Astrocyte (in vitro differentiated cells and primary cell): ENCODE measurements at regions not wholly inside any gene's neighbourhood (a gene's known extent, or its start where the extent isn't known, plus 50 kb on each side); places are given as distances from the start of the nearest gene placed in this dataset.
"Not testable (repeated sequence)": the region's sequence is repeated elsewhere in the genome, so short reads cannot be mapped to it uniquely, and the experiment has no call there.

Source experiments
- DNase-seq: peaks from one replicate; pipeline ENCODE4 v3.0.0-alpha.2; 2010; ENCODE audit warnings: low read depth
- FAIRE-seq: peaks from 2 replicates; lab custom pipeline; 2011; peaks lifted over from hg19 to GRCh38; lab: Jason Lieb, UNC
- H2AFZ ChIP-seq: 2 replicates; pipeline ENCODE4 v1.6.0; 2012; ENCODE audit warnings: low read depth, low read length, inconsistent platforms
- H3K27ac ChIP-seq: 2 replicates; pipeline ENCODE4 v1.5.1; 2011; ENCODE audit warnings: low read depth, low read length, inconsistent platforms
- H3K27me3 ChIP-seq: 2 replicates; pipeline ENCODE4 v1.6.0; 2011; ENCODE audit warnings: low read length, inconsistent platforms; ENCODE audit not compliant: insufficient read depth
- H3K36me3 ChIP-seq: 2 replicates; pipeline ENCODE4 v1.5.1; 2011; ENCODE audit warnings: low read length, inconsistent platforms; ENCODE audit not compliant: insufficient read depth
- H3K4me1 ChIP-seq: 2 replicates; pipeline ENCODE4 v1.5.1; 2011; ENCODE audit warnings: low read length, inconsistent platforms; ENCODE audit not compliant: insufficient read depth
- H3K4me2 ChIP-seq: 2 replicates; pipeline ENCODE4 v1.6.0; 2012; ENCODE audit warnings: low read length, inconsistent platforms
- H3K4me3 ChIP-seq: 2 replicates; pipeline ENCODE4 v1.5.1; 2011; ENCODE audit warnings: low read depth, mild to moderate bottlenecking, low read length, inconsistent platforms; ENCODE audit not compliant: insufficient read depth
- H3K79me2 ChIP-seq: 2 replicates; pipeline ENCODE4 v1.6.0; 2012; ENCODE audit warnings: mild to moderate bottlenecking, low read length, inconsistent platforms; ENCODE audit not compliant: insufficient read depth
- H3K9ac ChIP-seq: 2 replicates; pipeline ENCODE4 v1.6.0; 2012; ENCODE audit warnings: mild to moderate bottlenecking, low read length, inconsistent platforms
- H3K9me3 ChIP-seq: 2 replicates; pipeline ENCODE4 v1.5.1; 2012; ENCODE audit warnings: low read depth, mild to moderate bottlenecking, low read length, inconsistent platforms; ENCODE audit not compliant: insufficient read depth
- H4K20me1 ChIP-seq: 2 replicates; pipeline ENCODE4 v1.6.0; 2012; ENCODE audit warnings: low read length, inconsistent platforms; ENCODE audit not compliant: insufficient read depth
- H3K27ac Mint-ChIP-seq: one replicate; pipeline ENCODE4 v1.8.0; 2021; ENCODE audit warnings: mild to moderate bottlenecking, mixed read lengths; ENCODE audit not compliant: unreplicated experiment
- H3K27me3 Mint-ChIP-seq: one replicate; pipeline ENCODE4 v1.8.0; 2021; ENCODE audit warnings: low read depth, mixed read lengths; ENCODE audit not compliant: unreplicated experiment
- H3K36me3 Mint-ChIP-seq: one replicate; pipeline ENCODE4 v1.8.0; 2021; ENCODE audit warnings: low read depth, mixed read lengths; ENCODE audit not compliant: unreplicated experiment
- H3K4me1 Mint-ChIP-seq: one replicate; pipeline ENCODE4 v1.8.0; 2021; ENCODE audit warnings: low read depth, mixed read lengths; ENCODE audit not compliant: unreplicated experiment
- H3K4me3 Mint-ChIP-seq: one replicate; pipeline ENCODE4 v1.8.0; 2021; ENCODE audit warnings: mild to moderate bottlenecking, moderate library complexity, mixed read lengths; ENCODE audit not compliant: unreplicated experiment
- H3K9me3 Mint-ChIP-seq: one replicate; pipeline ENCODE4 v1.8.0; 2021; ENCODE audit warnings: mild to moderate bottlenecking, mixed read lengths; ENCODE audit not compliant: unreplicated experiment
- CTCF ChIP-seq: IDR thresholded peaks from 2 replicates; pipeline ENCODE4 v1.5.1; 2011; ENCODE audit warnings: low read depth, mild to moderate bottlenecking, inconsistent platforms, low read length, moderate library complexity; ENCODE audit not compliant: insufficient read depth
- EZH2 ChIP-seq: IDR thresholded peaks from 2 replicates; pipeline ENCODE4 v1.6.1; 2012; ENCODE audit warnings: mild to moderate bottlenecking, low read length, inconsistent platforms; ENCODE audit not compliant: insufficient read depth

- Histone ChIP-seq H3K27me3 (peaks cover 4% of the 10 kb centered on the region), H3K4me1 (no peaks in the 10 kb centered on the region), H3K9me3 (no peaks in the 10 kb centered on the region), H2AFZ (no peak overlapping the region), H4K20me1 (no peaks in the 10 kb centered on the region), H3K36me3 (no peaks in the 10 kb centered on the region), H3K27ac (no peak overlapping the region), H3K4me2 (no peak overlapping the region), H3K9ac (no peak overlapping the region), H3K4me3 (no peak overlapping the region), H3K79me2 (no peaks in the 10 kb centered on the region)
- no peaks in the 10 kb centered on the region for H3K36me3 Mint-ChIP-seq
- no peaks in the 10 kb centered on the region for H3K4me1 Mint-ChIP-seq
- no peak overlapping the region for H3K27ac Mint-ChIP-seq
- DNase-seq (no peak), FAIRE-seq (no peak)
- no peak overlapping the region for H3K4me3 Mint-ChIP-seq
- H3K9me3 Mint-ChIP-seq = no peaks in the 10 kb centered on the region
- TF ChIP-seq EZH2 = no peak
- H3K27me3 Mint-ChIP-seq = peaks cover 9% of the 10 kb centered on the region
Observed at GRCh38 chr22:23457380-23457985, 122.6 kb downstream of the IGLL1 start.

- DNase-seq, H3K4me1 Mint-ChIP-seq, H3K9ac ChIP-seq, H3K36me3 Mint-ChIP-seq, H3K27ac Mint-ChIP-seq, H3K79me2 ChIP-seq, FAIRE-seq, H3K4me3 Mint-ChIP-seq, H3K27me3 ChIP-seq, H2AFZ ChIP-seq, H4K20me1 ChIP-seq, H3K4me1 ChIP-seq, H3K9me3 ChIP-seq, H3K4me2 ChIP-seq, H3K9me3 Mint-ChIP-seq, H3K27ac ChIP-seq, H3K36me3 ChIP-seq, H3K4me3 ChIP-seq: not testable (repeated sequence)
- peaks cover 12% of the 10 kb centered on the region for H3K27me3 Mint-ChIP-seq
Observed at GRCh38 chr22:23456666-23457379, 123.3 kb downstream of the IGLL1 start.

- not testable (repeated sequence) for DNase-seq, H3K27ac Mint-ChIP-seq, H3K36me3 Mint-ChIP-seq, H3K9me3 ChIP-seq, H3K27ac ChIP-seq, H2AFZ ChIP-seq, H3K79me2 ChIP-seq, H3K4me3 Mint-ChIP-seq, FAIRE-seq, H3K27me3 ChIP-seq, H3K9ac ChIP-seq, H3K4me1 Mint-ChIP-seq, H3K4me3 ChIP-seq, H3K4me2 ChIP-seq, H4K20me1 ChIP-seq, H3K36me3 ChIP-seq, H3K9me3 Mint-ChIP-seq, H3K4me1 ChIP-seq
- peaks cover 17% of the 10 kb centered on the region for H3K27me3 Mint-ChIP-seq
Observed at GRCh38 chr22:23454345-23454744, 125.7 kb downstream of the IGLL1 start.

GRCh38 chr22:23453277-23453676, 126.8 kb downstream of the IGLL1 start:
- Histone ChIP-seq H3K79me2 (no peaks in the 10 kb centered on the region), H3K4me3 (no peak overlapping the region), H3K27me3 (peaks cover 4% of the 10 kb centered on the region), H3K36me3 (no peaks in the 10 kb centered on the region), H3K9me3 (no peaks in the 10 kb centered on the region), H3K27ac (no peak overlapping the region), H3K4me1 (no peaks in the 10 kb centered on the region), H2AFZ (no peak overlapping the region), H3K4me2 (no peak overlapping the region), H3K9ac (no peak overlapping the region), H4K20me1 (no peaks in the 10 kb centered on the region)
- Mint-ChIP-seq H3K27me3 (peaks cover 17% of the 10 kb centered on the region), H3K36me3 (no peaks in the 10 kb centered on the region), H3K4me3 (no peak overlapping the region), H3K9me3 (no peaks in the 10 kb centered on the region), H3K27ac (no peak overlapping the region), H3K4me1 (no peaks in the 10 kb centered on the region)
- FAIRE-seq = no peak
- no peak for TF ChIP-seq CTCF
- TF ChIP-seq EZH2 = no peak
- no peak for DNase-seq
